Liver (tissue), 3 donors: ENCODE measurements at regions not wholly inside any gene's neighbourhood (a gene's known extent, or its start where the extent isn't known, plus 50 kb on each side); places are given as distances from the start of the nearest gene placed in this dataset.

Source experiments
- FOXA2 ChIP-seq: IDR thresholded peaks from 2 replicates; pipeline ENCODE4 v1.6.1; 2016; ENCODE audit warnings: antibody characterized with exemption
- JUND ChIP-seq, 2 donors: IDR thresholded peaks; 2 replicates each; pipeline ENCODE4 v1.6.1; 2016; ENCODE audit warnings: antibody characterized with exemption in 2 of 2
- TAF1 ChIP-seq: conservative IDR thresholded peaks from 2 replicates; pipeline ENCODE4 v1.6.1; 2016; ENCODE audit warnings: antibody characterized with exemption, mild to moderate bottlenecking
- TF ChIP-seq, protein P1 (sequence below): fragments of 150-350 bp; IDR thresholded peaks from 2 replicates; pipeline ENCODE4 v1.5.1; 2017; ENCODE audit warnings: improper control_type of control experiment, low read depth, low read length; ENCODE audit not compliant: missing input control
- TF ChIP-seq, protein P2 (sequence below): IDR thresholded peaks from 2 replicates; pipeline ENCODE4 v1.6.1; 2016; ENCODE audit warnings: antibody characterized with exemption
- donor health status: healthy.
- donor health status: healthy.

DNA sequence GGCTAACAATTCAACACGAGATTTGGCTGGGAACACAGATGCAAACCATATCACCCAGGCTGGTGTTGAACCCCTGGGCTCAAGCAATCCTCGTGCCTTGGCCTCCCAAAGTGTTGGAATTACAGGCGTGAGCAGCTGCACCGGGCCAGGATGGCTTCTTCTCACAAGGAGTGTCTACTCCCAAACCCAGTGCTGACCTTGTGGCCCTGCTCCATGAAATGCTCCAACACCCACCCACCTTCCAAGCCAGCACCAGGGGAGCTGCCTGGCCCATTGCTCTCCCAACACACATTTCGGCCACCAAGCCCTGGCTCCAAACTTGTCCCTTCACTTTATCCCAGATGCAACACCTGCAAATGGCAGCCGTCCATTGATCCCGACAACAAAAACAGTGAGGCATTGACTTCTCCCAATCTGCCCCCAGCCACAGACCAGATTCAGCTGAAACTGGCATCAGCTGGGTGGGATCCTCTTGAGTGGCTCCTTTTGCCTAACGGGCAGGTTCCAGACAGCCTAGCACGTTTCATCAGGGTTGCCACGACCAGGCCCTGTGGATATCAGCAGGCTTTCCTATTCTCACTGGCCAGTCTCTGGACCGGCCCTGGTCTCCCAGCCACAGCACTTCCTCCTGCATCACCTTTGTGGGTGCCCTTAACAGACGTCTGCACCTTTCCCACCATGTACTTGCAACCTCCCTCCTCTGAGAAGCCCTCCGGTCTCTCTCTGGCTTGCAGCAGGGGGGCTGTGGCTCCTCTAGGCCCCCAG, 105.7 kb upstream of the CARD11 start:
- TF ChIP-seq JUND (IDR thresholded peaks at IDR 0.05) (no peak), FOXA2 (no peak), TAF1 (no peak)
- TF ChIP-seq, protein P1, sequence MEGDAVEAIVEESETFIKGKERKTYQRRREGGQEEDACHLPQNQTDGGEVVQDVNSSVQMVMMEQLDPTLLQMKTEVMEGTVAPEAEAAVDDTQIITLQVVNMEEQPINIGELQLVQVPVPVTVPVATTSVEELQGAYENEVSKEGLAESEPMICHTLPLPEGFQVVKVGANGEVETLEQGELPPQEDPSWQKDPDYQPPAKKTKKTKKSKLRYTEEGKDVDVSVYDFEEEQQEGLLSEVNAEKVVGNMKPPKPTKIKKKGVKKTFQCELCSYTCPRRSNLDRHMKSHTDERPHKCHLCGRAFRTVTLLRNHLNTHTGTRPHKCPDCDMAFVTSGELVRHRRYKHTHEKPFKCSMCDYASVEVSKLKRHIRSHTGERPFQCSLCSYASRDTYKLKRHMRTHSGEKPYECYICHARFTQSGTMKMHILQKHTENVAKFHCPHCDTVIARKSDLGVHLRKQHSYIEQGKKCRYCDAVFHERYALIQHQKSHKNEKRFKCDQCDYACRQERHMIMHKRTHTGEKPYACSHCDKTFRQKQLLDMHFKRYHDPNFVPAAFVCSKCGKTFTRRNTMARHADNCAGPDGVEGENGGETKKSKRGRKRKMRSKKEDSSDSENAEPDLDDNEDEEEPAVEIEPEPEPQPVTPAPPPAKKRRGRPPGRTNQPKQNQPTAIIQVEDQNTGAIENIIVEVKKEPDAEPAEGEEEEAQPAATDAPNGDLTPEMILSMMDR = no peak
- TF ChIP-seq, protein P2, sequence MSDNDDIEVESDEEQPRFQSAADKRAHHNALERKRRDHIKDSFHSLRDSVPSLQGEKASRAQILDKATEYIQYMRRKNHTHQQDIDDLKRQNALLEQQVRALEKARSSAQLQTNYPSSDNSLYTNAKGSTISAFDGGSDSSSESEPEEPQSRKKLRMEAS = no peak
